Type B pancreatic cell (in vitro differentiated cells): ENCODE measurements at regions not wholly inside any gene's neighbourhood (a gene's known extent, or its start where the extent isn't known, plus 50 kb on each side); places are given as distances from the start of the nearest gene placed in this dataset.

Experiments
- DNase-seq: peaks from one replicate; pipeline ENCODE4 v3.0.0; 2021; ENCODE audit warnings: mixed read lengths; ENCODE audit not compliant: unreplicated experiment; ENCODE audit errors: extremely low spot score
- H3K27ac Mint-ChIP-seq: 2 replicates; pipeline ENCODE4 v1.8.0; 2021; ENCODE audit warnings: mild to moderate bottlenecking, mixed read lengths
- H3K27me3 Mint-ChIP-seq: 2 replicates; pipeline ENCODE4 v1.8.0; 2021; ENCODE audit warnings: mixed read lengths
- H3K36me3 Mint-ChIP-seq: 2 replicates; pipeline ENCODE4 v1.8.0; 2021; ENCODE audit warnings: mixed read lengths
- H3K4me1 Mint-ChIP-seq: one replicate; pipeline ENCODE4 v1.8.0; 2021; ENCODE audit warnings: mixed read lengths; ENCODE audit not compliant: unreplicated experiment
- H3K4me3 Mint-ChIP-seq: 2 replicates; pipeline ENCODE4 v1.8.0; 2021; ENCODE audit warnings: mild to moderate bottlenecking, mixed read lengths
- H3K9me3 Mint-ChIP-seq: 2 replicates; pipeline ENCODE4 v1.8.0; 2021; ENCODE audit warnings: mixed read lengths
- CTCF ChIP-seq: fragments of 200-600 bp; sonication (generic); conservative IDR thresholded peaks from 2 replicates; pipeline ENCODE4 v1.5.0; 2021; ENCODE audit warnings: antibody characterized with exemption, mild to moderate bottlenecking

GRCh38 chr4:159433337-159433736 lies 330.5 kb downstream of the RAPGEF2 start:
- Mint-ChIP-seq H3K27me3 (no peaks in the 10 kb centered on the region), H3K9me3 (no peaks in the 10 kb centered on the region), H3K4me3 (no peak overlapping the region), H3K27ac (no peak overlapping the region), H3K36me3 (no peaks in the 10 kb centered on the region), H3K4me1 (peaks cover 6% of the 10 kb centered on the region)
- TF ChIP-seq CTCF, result no peak
- no peak for DNase-seq

DNA sequence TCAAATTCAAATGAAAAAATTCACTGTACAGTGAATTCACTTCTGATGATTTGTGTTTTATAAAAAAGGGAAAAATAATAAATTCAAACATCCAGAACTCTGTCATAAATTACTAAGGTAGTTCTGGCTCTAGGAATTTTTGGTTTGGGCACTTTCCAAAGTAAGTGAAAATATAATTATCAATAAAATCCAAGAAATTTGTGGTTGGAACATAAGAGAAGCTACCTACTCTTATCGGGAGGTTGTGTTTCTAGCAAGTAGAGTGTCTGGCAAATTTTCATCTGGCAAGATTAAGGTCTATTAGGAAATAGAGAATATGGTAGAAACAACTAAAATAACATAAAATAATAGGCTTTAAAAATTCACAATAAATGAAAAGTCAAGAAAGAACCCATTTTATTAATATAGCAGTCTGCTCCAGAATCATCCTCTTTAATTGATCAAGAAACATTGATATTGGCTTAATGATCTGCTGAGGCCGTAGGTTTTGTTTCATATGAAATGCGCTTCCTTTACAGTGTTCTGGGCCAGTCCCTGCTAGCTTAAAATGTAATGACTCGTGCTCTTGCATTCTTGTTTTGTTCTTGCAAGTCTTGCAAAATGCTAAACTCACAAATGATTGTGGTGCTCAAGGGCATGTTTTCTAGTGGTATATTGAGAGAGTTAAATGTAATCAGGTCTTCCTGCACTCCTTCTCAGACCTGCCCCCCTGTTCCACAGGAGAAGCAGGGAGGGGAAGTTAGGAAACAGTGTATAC lies 331.4 kb downstream of the RAPGEF2 start:
- Mint-ChIP-seq H3K4me1 (no peaks in the 10 kb centered on the region), H3K27ac (no peak overlapping the region), H3K27me3 (no peaks in the 10 kb centered on the region), H3K4me3 (no peak overlapping the region), H3K9me3 (no peaks in the 10 kb centered on the region), H3K36me3 (no peaks in the 10 kb centered on the region)
- DNase-seq, result no peak
- no peak for TF ChIP-seq CTCF

GRCh38 chr4:159434871-159435241 lies 332.0 kb downstream of the RAPGEF2 start:
- Mint-ChIP-seq H3K27ac (no peak overlapping the region), H3K9me3 (no peaks in the 10 kb centered on the region), H3K4me1 (no peaks in the 10 kb centered on the region), H3K4me3 (no peak overlapping the region), H3K36me3 (no peaks in the 10 kb centered on the region), H3K27me3 (no peaks in the 10 kb centered on the region)
- no peak for DNase-seq
- no peak for TF ChIP-seq CTCF

GRCh38 chr4:159435561-159436023 lies 332.7 kb downstream of the RAPGEF2 start:
- TF ChIP-seq CTCF, result no peak
- H3K27ac Mint-ChIP-seq, result no peak overlapping the region
- H3K4me3 Mint-ChIP-seq, result no peak overlapping the region
- no peaks in the 10 kb centered on the region for H3K4me1 Mint-ChIP-seq
- H3K27me3 Mint-ChIP-seq, result no peaks in the 10 kb centered on the region
- H3K9me3 Mint-ChIP-seq, result no peaks in the 10 kb centered on the region
- no peaks in the 10 kb centered on the region for H3K36me3 Mint-ChIP-seq
- DNase-seq, result no peak

DNA sequence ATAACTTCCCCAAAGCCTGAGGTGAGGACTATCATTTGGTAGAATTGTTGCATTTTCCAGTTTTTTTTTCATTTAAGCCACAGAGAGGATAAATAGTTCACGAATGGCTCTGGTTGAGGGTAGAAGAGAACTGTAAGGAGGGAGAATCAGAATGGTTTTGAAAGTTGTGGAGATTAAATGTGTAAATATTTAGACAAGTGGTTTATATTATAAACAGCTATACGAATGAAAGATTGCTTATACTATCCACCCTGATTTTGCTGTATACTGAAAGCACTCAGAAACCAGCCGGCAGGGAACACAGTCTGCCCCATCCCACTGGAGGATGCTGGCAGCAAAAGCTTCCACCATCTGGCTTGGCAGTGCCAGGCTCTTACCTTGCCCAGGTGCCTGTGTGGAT lies 341.1 kb downstream of the RAPGEF2 start:
- Mint-ChIP-seq H3K9me3 (no peaks in the 10 kb centered on the region), H3K4me1 (peaks cover 10% of the 10 kb centered on the region), H3K4me3 (no peak overlapping the region), H3K36me3 (no peaks in the 10 kb centered on the region), H3K27ac (no peak overlapping the region), H3K27me3 (no peaks in the 10 kb centered on the region)
- no peak for TF ChIP-seq CTCF
- no peak for DNase-seq
